WTC11 (cell line): ENCODE measurements at regions not wholly inside any gene's neighbourhood (a gene's known extent, or its start where the extent isn't known, plus 50 kb on each side); places are given as distances from the start of the nearest gene placed in this dataset.

Experiments used
- ATAC-seq: fragments of 200-7000 bp; cut with Tn5 transposase; 2 replicates; pipeline ENCODE4 v1.10.0; 2021; ENCODE audit warnings: mild to moderate bottlenecking, moderate library complexity
- CTCF ChIA-PET: fragments of 300-600 bp; sonication (Branson Sonifier 250); formaldehyde crosslinking; loops from one replicate; lab custom pipeline; 2021; ENCODE audit warnings: antibody characterized with exemption; lab: Charles Lee
- POLR2A ChIA-PET: fragments of 350-600 bp; sonication (Branson Sonifier 250); formaldehyde crosslinking; loops from one replicate; lab custom pipeline; 2021; ENCODE audit warnings: antibody characterized with exemption; lab: Charles Lee
- DNase-seq: peaks from one replicate; pipeline ENCODE4 v3.0.0; 2021; ENCODE audit warnings: low spot score
- H3K27ac Mint-ChIP-seq: 2 replicates; pipeline ENCODE4 v1.8.0; 2021; ENCODE audit warnings: mixed read lengths
- H3K27me3 Mint-ChIP-seq: 2 replicates; pipeline ENCODE4 v1.8.0; 2021; ENCODE audit warnings: low read depth, mild to moderate bottlenecking, moderate library complexity, mixed read lengths
- H3K36me3 Mint-ChIP-seq: 2 replicates; pipeline ENCODE4 v1.8.0; 2021; ENCODE audit warnings: mixed read lengths
- H3K4me1 Mint-ChIP-seq: 2 replicates; pipeline ENCODE4 v1.8.0; 2022; ENCODE audit warnings: mixed read lengths
- H3K4me3 Mint-ChIP-seq: 2 replicates; pipeline ENCODE4 v1.8.0; 2021; ENCODE audit warnings: mild to moderate bottlenecking, moderate library complexity, mixed read lengths
- H3K9me3 Mint-ChIP-seq: 2 replicates; pipeline ENCODE4 v1.8.0; 2021; ENCODE audit warnings: mixed read lengths
- ATF1 ChIP-seq: sonication (generic); formaldehyde crosslinking; IDR thresholded peaks from 2 replicates; pipeline ENCODE4 v1.8.1; 2023; ENCODE audit warnings: mild to moderate bottlenecking, moderate library complexity, missing genetic modification reagents
- CREM ChIP-seq: sonication (generic); formaldehyde crosslinking; IDR thresholded peaks from 2 replicates; pipeline ENCODE4 v1.8.1; 2022; ENCODE audit warnings: mild to moderate bottlenecking, missing genetic modification reagents, moderate library complexity
- FOXJ3 ChIP-seq: sonication (generic); formaldehyde crosslinking; IDR thresholded peaks from 2 replicates; pipeline ENCODE4 v1.9.0; 2021; ENCODE audit warnings: missing genetic modification reagents, mild to moderate bottlenecking, borderline replicate concordance
- FOXK1 ChIP-seq: sonication (generic); formaldehyde crosslinking; IDR thresholded peaks from 2 replicates; pipeline ENCODE4 v1.8.0; 2022; ENCODE audit warnings: mild to moderate bottlenecking, moderate library complexity, missing genetic modification reagents
- FOXP1 ChIP-seq: sonication (generic); formaldehyde crosslinking; IDR thresholded peaks from 2 replicates; pipeline ENCODE4 v1.8.0; 2022; ENCODE audit warnings: missing genetic modification reagents, mild to moderate bottlenecking, moderate library complexity, borderline replicate concordance
- KAT7 ChIP-seq: sonication (generic); formaldehyde crosslinking; IDR thresholded peaks from 2 replicates; pipeline ENCODE4 v1.8.1; 2023; ENCODE audit warnings: missing genetic modification reagents, mild to moderate bottlenecking, borderline replicate concordance
- NFE2L1 ChIP-seq: sonication (generic); formaldehyde crosslinking; IDR thresholded peaks from 2 replicates; pipeline ENCODE4 v1.8.1; 2023; ENCODE audit warnings: missing genetic modification reagents
- PRRX2 ChIP-seq: fragments of 250-450 bp; sonication (Bioruptor Pico); IDR thresholded peaks from 2 replicates; pipeline ENCODE4 v1.8.0; 2021; ENCODE audit warnings: mild to moderate bottlenecking
- SMAD3 ChIP-seq: sonication (generic); formaldehyde crosslinking; IDR thresholded peaks from 2 replicates; pipeline ENCODE4 v1.8.0; 2022; ENCODE audit warnings: missing genetic modification reagents, mild to moderate bottlenecking, borderline replicate concordance
- SOX15 ChIP-seq: fragments of 250-450 bp; sonication (Bioruptor Pico); IDR thresholded peaks from 2 replicates; pipeline ENCODE4 v1.9.0; 2021; ENCODE audit warnings: mild to moderate bottlenecking
- TCF7 ChIP-seq: sonication (generic); formaldehyde crosslinking; IDR thresholded peaks from 2 replicates; pipeline ENCODE4 v1.8.0; 2022; ENCODE audit warnings: mild to moderate bottlenecking, low read depth, missing genetic modification reagents, moderate library complexity
- TP53 ChIP-seq: sonication (generic); formaldehyde crosslinking; IDR thresholded peaks from 2 replicates; pipeline ENCODE4 v1.8.1; 2023; ENCODE audit warnings: mild to moderate bottlenecking, missing genetic modification reagents
- ZNF121 ChIP-seq: sonication (generic); formaldehyde crosslinking; IDR thresholded peaks from 2 replicates; pipeline ENCODE4 v1.8.0; 2023; ENCODE audit warnings: missing genetic modification reagents
- TF ChIP-seq, protein P1 (sequence below): sonication (generic); formaldehyde crosslinking; IDR thresholded peaks from 2 replicates; pipeline ENCODE4 v1.8.0; 2023; ENCODE audit warnings: missing genetic modification reagents, mild to moderate bottlenecking, borderline replicate concordance
- TF ChIP-seq, protein P2 (sequence below): sonication (generic); formaldehyde crosslinking; IDR thresholded peaks from 2 replicates; pipeline ENCODE4 v1.8.1; 2022; ENCODE audit warnings: low read depth, missing genetic modification reagents, borderline replicate concordance
- TF ChIP-seq, protein P3 (sequence below): sonication (generic); formaldehyde crosslinking; IDR thresholded peaks from 2 replicates; pipeline ENCODE4 v1.8.1; 2022; ENCODE audit warnings: low read depth, mild to moderate bottlenecking, moderate library complexity, missing genetic modification reagents, borderline replicate concordance
- TF ChIP-seq, protein P4 (sequence below): sonication (generic); formaldehyde crosslinking; IDR thresholded peaks from 2 replicates; pipeline ENCODE4 v1.8.0; 2023; ENCODE audit warnings: missing genetic modification reagents
- TF ChIP-seq, protein P5 (sequence below): fragments of 200-600 bp; IDR thresholded peaks from 2 replicates; pipeline ENCODE4 v1.8.0; 2022; ENCODE audit warnings: antibody characterized with exemption
- TF ChIP-seq, protein P6 (sequence below): fragments of 250-450 bp; sonication (Bioruptor Pico); IDR thresholded peaks from 2 replicates; pipeline ENCODE4 v2.1.2; 2022; ENCODE audit warnings: mild to moderate bottlenecking, moderate library complexity
- TF ChIP-seq, protein P7 (sequence below): sonication (generic); formaldehyde crosslinking; IDR thresholded peaks from 2 replicates; pipeline ENCODE4 v1.8.0; 2022; ENCODE audit warnings: mild to moderate bottlenecking, missing genetic modification reagents

DNA sequence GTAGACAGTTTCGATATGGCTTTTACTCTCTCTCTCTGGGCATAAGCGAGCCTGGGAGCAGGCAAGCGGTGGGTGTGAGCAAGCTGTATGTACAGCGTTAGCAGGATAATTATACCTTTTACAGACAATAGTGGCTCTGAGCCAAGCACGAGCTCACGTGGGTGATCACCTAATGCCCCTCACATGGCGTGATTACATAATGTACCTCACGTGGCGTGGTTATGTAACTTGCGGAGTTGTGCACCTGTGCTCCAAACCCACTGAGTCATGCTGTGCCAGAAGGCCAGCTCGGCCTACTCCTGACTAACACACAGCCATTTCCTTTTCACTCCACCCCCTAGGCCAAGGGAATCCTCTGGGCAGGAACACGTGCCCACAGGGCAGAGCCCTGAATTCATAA lies 797.2 kb downstream of the EFNA5 start (continued):
- TF ChIP-seq TP53 (CRISPR knock-in tag) (no peak), FOXP1 (CRISPR knock-in tag) (no peak), ATF1 (no peak), FOXJ3 (CRISPR knock-in tag) (no peak), SMAD3 (no peak)
- TF ChIP-seq, protein P1, sequence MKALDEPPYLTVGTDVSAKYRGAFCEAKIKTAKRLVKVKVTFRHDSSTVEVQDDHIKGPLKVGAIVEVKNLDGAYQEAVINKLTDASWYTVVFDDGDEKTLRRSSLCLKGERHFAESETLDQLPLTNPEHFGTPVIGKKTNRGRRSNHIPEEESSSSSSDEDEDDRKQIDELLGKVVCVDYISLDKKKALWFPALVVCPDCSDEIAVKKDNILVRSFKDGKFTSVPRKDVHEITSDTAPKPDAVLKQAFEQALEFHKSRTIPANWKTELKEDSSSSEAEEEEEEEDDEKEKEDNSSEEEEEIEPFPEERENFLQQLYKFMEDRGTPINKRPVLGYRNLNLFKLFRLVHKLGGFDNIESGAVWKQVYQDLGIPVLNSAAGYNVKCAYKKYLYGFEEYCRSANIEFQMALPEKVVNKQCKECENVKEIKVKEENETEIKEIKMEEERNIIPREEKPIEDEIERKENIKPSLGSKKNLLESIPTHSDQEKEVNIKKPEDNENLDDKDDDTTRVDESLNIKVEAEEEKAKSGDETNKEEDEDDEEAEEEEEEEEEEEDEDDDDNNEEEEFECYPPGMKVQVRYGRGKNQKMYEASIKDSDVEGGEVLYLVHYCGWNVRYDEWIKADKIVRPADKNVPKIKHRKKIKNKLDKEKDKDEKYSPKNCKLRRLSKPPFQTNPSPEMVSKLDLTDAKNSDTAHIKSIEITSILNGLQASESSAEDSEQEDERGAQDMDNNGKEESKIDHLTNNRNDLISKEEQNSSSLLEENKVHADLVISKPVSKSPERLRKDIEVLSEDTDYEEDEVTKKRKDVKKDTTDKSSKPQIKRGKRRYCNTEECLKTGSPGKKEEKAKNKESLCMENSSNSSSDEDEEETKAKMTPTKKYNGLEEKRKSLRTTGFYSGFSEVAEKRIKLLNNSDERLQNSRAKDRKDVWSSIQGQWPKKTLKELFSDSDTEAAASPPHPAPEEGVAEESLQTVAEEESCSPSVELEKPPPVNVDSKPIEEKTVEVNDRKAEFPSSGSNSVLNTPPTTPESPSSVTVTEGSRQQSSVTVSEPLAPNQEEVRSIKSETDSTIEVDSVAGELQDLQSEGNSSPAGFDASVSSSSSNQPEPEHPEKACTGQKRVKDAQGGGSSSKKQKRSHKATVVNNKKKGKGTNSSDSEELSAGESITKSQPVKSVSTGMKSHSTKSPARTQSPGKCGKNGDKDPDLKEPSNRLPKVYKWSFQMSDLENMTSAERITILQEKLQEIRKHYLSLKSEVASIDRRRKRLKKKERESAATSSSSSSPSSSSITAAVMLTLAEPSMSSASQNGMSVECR = no peak
- TF ChIP-seq, protein P2, sequence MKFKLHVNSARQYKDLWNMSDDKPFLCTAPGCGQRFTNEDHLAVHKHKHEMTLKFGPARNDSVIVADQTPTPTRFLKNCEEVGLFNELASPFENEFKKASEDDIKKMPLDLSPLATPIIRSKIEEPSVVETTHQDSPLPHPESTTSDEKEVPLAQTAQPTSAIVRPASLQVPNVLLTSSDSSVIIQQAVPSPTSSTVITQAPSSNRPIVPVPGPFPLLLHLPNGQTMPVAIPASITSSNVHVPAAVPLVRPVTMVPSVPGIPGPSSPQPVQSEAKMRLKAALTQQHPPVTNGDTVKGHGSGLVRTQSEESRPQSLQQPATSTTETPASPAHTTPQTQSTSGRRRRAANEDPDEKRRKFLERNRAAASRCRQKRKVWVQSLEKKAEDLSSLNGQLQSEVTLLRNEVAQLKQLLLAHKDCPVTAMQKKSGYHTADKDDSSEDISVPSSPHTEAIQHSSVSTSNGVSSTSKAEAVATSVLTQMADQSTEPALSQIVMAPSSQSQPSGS (CRISPR knock-in tag) = no peak

DNA sequence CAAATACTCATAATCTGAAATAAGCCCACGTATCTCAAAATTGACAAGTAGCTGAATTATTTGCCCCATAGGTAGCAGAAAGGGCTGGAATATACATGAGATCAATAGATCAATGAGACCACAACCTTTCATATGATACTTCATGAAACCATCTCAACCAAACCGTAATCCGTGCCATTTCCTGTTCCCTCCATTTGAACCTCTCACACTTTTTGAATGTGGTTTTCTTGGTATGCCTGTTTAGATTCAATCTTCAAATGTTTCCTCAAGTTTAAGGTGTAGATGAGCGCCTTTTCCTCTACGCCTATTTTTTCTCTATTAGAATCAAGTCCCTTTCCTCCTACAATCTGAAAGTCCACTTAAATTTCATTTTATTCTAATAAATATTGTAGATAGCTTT lies 805.5 kb downstream of the EFNA5 start:
- Mint-ChIP-seq H3K4me3 (no peak overlapping the region), H3K36me3 (no peaks in the 10 kb centered on the region), H3K9me3 (no peaks in the 10 kb centered on the region), H3K27ac (no peak overlapping the region), H3K27me3 (no peaks in the 10 kb centered on the region), H3K4me1 (peaks cover 13% of the 10 kb centered on the region)
- ChIA-PET POLR2A (no interaction called here), CTCF (no interaction called here)
- no peak for ATAC-seq
- no peak for DNase-seq
- TF ChIP-seq, protein P3, sequence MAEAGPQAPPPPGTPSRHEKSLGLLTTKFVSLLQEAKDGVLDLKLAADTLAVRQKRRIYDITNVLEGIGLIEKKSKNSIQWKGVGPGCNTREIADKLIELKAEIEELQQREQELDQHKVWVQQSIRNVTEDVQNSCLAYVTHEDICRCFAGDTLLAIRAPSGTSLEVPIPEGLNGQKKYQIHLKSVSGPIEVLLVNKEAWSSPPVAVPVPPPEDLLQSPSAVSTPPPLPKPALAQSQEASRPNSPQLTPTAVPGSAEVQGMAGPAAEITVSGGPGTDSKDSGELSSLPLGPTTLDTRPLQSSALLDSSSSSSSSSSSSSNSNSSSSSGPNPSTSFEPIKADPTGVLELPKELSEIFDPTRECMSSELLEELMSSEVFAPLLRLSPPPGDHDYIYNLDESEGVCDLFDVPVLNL (CRISPR knock-in tag) = no peak
- TF ChIP-seq, protein P4, sequence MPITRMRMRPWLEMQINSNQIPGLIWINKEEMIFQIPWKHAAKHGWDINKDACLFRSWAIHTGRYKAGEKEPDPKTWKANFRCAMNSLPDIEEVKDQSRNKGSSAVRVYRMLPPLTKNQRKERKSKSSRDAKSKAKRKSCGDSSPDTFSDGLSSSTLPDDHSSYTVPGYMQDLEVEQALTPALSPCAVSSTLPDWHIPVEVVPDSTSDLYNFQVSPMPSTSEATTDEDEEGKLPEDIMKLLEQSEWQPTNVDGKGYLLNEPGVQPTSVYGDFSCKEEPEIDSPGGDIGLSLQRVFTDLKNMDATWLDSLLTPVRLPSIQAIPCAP = no peak
- no peak for TF ChIP-seq TCF7 (CRISPR knock-in tag)
- no peak for TF ChIP-seq ATF1
- no peak for TF ChIP-seq KAT7 (CRISPR knock-in tag)
- TF ChIP-seq ZNF121 (CRISPR knock-in tag) = no peak
- TF ChIP-seq FOXK1 (CRISPR knock-in tag) = no peak
- TF ChIP-seq PRRX2 = no peak
- TF ChIP-seq, protein P5, sequence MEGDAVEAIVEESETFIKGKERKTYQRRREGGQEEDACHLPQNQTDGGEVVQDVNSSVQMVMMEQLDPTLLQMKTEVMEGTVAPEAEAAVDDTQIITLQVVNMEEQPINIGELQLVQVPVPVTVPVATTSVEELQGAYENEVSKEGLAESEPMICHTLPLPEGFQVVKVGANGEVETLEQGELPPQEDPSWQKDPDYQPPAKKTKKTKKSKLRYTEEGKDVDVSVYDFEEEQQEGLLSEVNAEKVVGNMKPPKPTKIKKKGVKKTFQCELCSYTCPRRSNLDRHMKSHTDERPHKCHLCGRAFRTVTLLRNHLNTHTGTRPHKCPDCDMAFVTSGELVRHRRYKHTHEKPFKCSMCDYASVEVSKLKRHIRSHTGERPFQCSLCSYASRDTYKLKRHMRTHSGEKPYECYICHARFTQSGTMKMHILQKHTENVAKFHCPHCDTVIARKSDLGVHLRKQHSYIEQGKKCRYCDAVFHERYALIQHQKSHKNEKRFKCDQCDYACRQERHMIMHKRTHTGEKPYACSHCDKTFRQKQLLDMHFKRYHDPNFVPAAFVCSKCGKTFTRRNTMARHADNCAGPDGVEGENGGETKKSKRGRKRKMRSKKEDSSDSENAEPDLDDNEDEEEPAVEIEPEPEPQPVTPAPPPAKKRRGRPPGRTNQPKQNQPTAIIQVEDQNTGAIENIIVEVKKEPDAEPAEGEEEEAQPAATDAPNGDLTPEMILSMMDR = no peak
- TF ChIP-seq CREM (CRISPR knock-in tag) = no peak
- TF ChIP-seq, protein P6, sequence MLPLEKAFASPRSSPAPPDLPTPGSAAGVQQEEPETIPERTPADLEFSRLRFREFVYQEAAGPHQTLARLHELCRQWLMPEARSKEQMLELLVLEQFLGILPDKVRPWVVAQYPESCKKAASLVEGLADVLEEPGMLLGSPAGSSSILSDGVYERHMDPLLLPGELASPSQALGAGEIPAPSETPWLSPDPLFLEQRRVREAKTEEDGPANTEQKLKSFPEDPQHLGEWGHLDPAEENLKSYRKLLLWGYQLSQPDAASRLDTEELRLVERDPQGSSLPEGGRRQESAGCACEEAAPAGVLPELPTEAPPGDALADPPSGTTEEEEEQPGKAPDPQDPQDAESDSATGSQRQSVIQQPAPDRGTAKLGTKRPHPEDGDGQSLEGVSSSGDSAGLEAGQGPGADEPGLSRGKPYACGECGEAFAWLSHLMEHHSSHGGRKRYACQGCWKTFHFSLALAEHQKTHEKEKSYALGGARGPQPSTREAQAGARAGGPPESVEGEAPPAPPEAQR (CRISPR knock-in tag) = no peak
- TF ChIP-seq NFE2L1 (CRISPR knock-in tag) = no peak
- TF ChIP-seq, protein P7, sequence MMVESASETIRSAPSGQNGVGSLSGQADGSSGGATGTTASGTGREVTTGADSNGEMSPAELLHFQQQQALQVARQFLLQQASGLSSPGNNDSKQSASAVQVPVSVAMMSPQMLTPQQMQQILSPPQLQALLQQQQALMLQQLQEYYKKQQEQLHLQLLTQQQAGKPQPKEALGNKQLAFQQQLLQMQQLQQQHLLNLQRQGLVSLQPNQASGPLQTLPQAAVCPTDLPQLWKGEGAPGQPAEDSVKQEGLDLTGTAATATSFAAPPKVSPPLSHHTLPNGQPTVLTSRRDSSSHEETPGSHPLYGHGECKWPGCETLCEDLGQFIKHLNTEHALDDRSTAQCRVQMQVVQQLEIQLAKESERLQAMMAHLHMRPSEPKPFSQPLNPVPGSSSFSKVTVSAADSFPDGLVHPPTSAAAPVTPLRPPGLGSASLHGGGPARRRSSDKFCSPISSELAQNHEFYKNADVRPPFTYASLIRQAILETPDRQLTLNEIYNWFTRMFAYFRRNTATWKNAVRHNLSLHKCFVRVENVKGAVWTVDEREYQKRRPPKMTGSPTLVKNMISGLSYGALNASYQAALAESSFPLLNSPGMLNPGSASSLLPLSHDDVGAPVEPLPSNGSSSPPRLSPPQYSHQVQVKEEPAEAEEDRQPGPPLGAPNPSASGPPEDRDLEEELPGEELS = no peak
- no peak for TF ChIP-seq SOX15
